Tibial nerve (tissue), 4 donors: ENCODE measurements at regions not wholly inside any gene's neighbourhood (a gene's known extent, or its start where the extent isn't known, plus 50 kb on each side); places are given as distances from the start of the nearest gene placed in this dataset.

Experiments
- DNase-seq, 2 donors: peaks; one replicate each; pipeline ENCODE4 v3.0.0-alpha.2; 2019; ENCODE audit warnings: low spot score in 2 of 2
- H3K27ac ChIP-seq, 4 donors: fragments of 200-600 bp; sonication (generic) in 3 of 4; one replicate each; pipeline ENCODE4 v1.5.1; 2017 to 2019; ENCODE audit warnings: mild to moderate bottlenecking in 1 of 4
- H3K27me3 ChIP-seq, 2 donors: fragments of 200-600 bp; sonication (generic) in 1 of 2; one replicate each; pipeline versions ENCODE4 v1.5.1 to v1.6.0; 2017 to 2019
- H3K36me3 ChIP-seq, 3 donors: fragments of 200-600 bp; sonication (generic); one replicate each; pipeline ENCODE4 v1.5.1; 2018 to 2019
- H3K4me1 ChIP-seq, 4 donors: fragments of 200-600 bp; sonication (generic) in 3 of 4; one replicate each; pipeline ENCODE4 v1.5.1; 2017 to 2019
- H3K4me3 ChIP-seq, 4 donors: fragments of 200-600 bp; sonication (generic) in 3 of 4; one replicate each; pipeline ENCODE4 v1.5.1; 2017 to 2019; ENCODE audit warnings: mild to moderate bottlenecking in 1 of 4, moderate library complexity in 1 of 4
- H3K9me3 ChIP-seq, 4 donors: fragments of 200-600 bp; sonication (generic) in 3 of 4; one replicate each; pipeline ENCODE4 v1.5.1; 2017 to 2019
- CTCF ChIP-seq, 5 experiments: fragments of 200-600 bp in 3 of 5; fragments of 450-650 bp in 2 of 5; sonication (generic) in 3 of 5; IDR thresholded peaks; one replicate each; pipeline ENCODE4 v1.5.1; 2016 to 2019; ENCODE audit warnings: antibody characterized with exemption in 5 of 5, mild to moderate bottlenecking in 3 of 5, moderate library complexity in 2 of 5
- EP300 ChIP-seq, 2 donors: sonication (generic); formaldehyde crosslinking; IDR thresholded peaks; one replicate each; pipeline ENCODE4 v1.6.1; 2017; ENCODE audit warnings: antibody characterized with exemption in 2 of 2, mild to moderate bottlenecking in 1 of 2
- POLR2A ChIP-seq, 2 donors: fragments of 450-650 bp; IDR thresholded peaks; one replicate each; pipeline ENCODE4 v1.6.1; 2017; ENCODE audit warnings: antibody characterized with exemption in 2 of 2, mild to moderate bottlenecking in 2 of 2, moderate library complexity in 2 of 2
- WGBS, 2 donors: methylation state at CpG; one replicate each; pipeline ENCODE4 v1.1.5; 2018; 5-methylcytosine and 5-hydroxymethylcytosine counted together

GRCh38 chr20:56981301-56981700, 285.1 kb downstream of the BMP7 start:
- DNase-seq, result no peak
- no peak overlapping the region for H3K4me3 ChIP-seq
- H3K27ac ChIP-seq, result no peak overlapping the region
- TF ChIP-seq EP300 (IDR thresholded peaks at IDR 0.05) (no peak), POLR2A (IDR thresholded peaks at IDR 0.05) (no peak), CTCF (IDR thresholded peaks at IDR 0.05) (no peak)
- H3K36me3 ChIP-seq, result no peaks in the 10 kb centered on the region
- WGBS, 2 donors, result 48 to 52% methylated on average over 5 of the region's 5 CpGs
- peaks cover 0 to 19% of the 10 kb centered on the region in 2 donors for H3K27me3 ChIP-seq
- no peaks in the 10 kb centered on the region for H3K4me1 ChIP-seq
- H3K9me3 ChIP-seq, result peaks cover 0 to 29% (median under 1%) of the 10 kb centered on the region in 4 donors

- no peak for DNase-seq
- peaks cover 0 to 7% of the 10 kb centered on the region in 2 donors for H3K27me3 ChIP-seq
- no peak overlapping the region for H3K27ac ChIP-seq
- no peak for TF ChIP-seq POLR2A (IDR thresholded peaks at IDR 0.05)
- peaks cover 0 to 41% (median 3%) of the 10 kb centered on the region in 4 donors for H3K9me3 ChIP-seq
- no peaks in the 10 kb centered on the region for H3K4me1 ChIP-seq
- H3K36me3 ChIP-seq, result no peaks in the 10 kb centered on the region
- H3K4me3 ChIP-seq, result no peak overlapping the region
Observed at GRCh38 chr20:56983813-56984212, 282.6 kb downstream of the BMP7 start.

GRCh38 chr20:56985066-56985685, 281.3 kb downstream of the BMP7 start:
- no peak for TF ChIP-seq EP300 (IDR thresholded peaks at IDR 0.05)
- TF ChIP-seq POLR2A (IDR thresholded peaks at IDR 0.05), result no peak
- TF ChIP-seq CTCF (IDR thresholded peaks at IDR 0.05), result no peak
- Histone ChIP-seq H3K4me3 (no peak overlapping the region), H3K4me1 (no peaks in the 10 kb centered on the region), H3K36me3 (no peaks in the 10 kb centered on the region), H3K27me3 (peaks cover 0 to 7% of the 10 kb centered on the region in 2 donors), H3K27ac (no peak overlapping the region), H3K9me3 (peaks cover 0 to 41% (median 3%) of the 10 kb centered on the region in 4 donors)
- DNase-seq, result no peak
- 62 to 66% methylated on average over 2 of the region's 2 CpGs for WGBS, 2 donors

GRCh38 chr20:56986476-56986875, 280.0 kb downstream of the BMP7 start:
- no peak for DNase-seq
- no peak for TF ChIP-seq EP300 (IDR thresholded peaks at IDR 0.05)
- no peak for TF ChIP-seq CTCF (IDR thresholded peaks at IDR 0.05)
- no peak for TF ChIP-seq POLR2A (IDR thresholded peaks at IDR 0.05)
- no peaks in the 10 kb centered on the region for H3K36me3 ChIP-seq
- peaks cover 0 to 7% of the 10 kb centered on the region in 2 donors for H3K27me3 ChIP-seq
- peaks cover 0 to 41% (median 3%) of the 10 kb centered on the region in 4 donors for H3K9me3 ChIP-seq
- no peak overlapping the region for H3K4me3 ChIP-seq
- H3K27ac ChIP-seq, result no peak overlapping the region
- 94 to 95% methylated on average over 1 of the region's 1 CpG for WGBS, 2 donors
- no peaks in the 10 kb centered on the region for H3K4me1 ChIP-seq

GRCh38 chr20:56986931-56987720, 279.3 kb downstream of the BMP7 start:
- Histone ChIP-seq H3K27me3 (peaks cover 0 to 7% of the 10 kb centered on the region in 2 donors), H3K4me1 (no peaks in the 10 kb centered on the region), H3K27ac (no peak overlapping the region), H3K36me3 (no peaks in the 10 kb centered on the region), H3K9me3 (peaks cover 0 to 41% (median 3%) of the 10 kb centered on the region in 4 donors), H3K4me3 (no peak overlapping the region)
- 64 to 70% methylated on average over 12 of the region's 12 CpGs for WGBS, 2 donors
- no peak for DNase-seq
- TF ChIP-seq CTCF (IDR thresholded peaks at IDR 0.05) (no peak), POLR2A (IDR thresholded peaks at IDR 0.05) (no peak), EP300 (IDR thresholded peaks at IDR 0.05) (no peak)
